Brain microvascular endothelial cell (primary cell): ENCODE measurements at regions not wholly inside any gene's neighbourhood (a gene's known extent, or its start where the extent isn't known, plus 50 kb on each side); places are given as distances from the start of the nearest gene placed in this dataset.

ENCODE experiments used
- DNase-seq: peaks from one replicate; pipeline ENCODE4 v3.0.0-alpha.2; 2020
- H3K27ac ChIP-seq: fragments of 250-450 bp; sonication (Bioruptor Pico); 2 replicates; pipeline ENCODE4 v1.5.1; 2020; ENCODE audit warnings: mild to moderate bottlenecking, moderate library complexity
- H3K27me3 ChIP-seq: fragments of 250-450 bp; sonication (Bioruptor Pico); replicated peaks from 2 replicates; pipeline ENCODE4 v1.5.1; 2020; ENCODE audit warnings: mild to moderate bottlenecking
- H3K36me3 ChIP-seq: fragments of 250-450 bp; sonication (Bioruptor Pico); replicated peaks from 2 replicates; pipeline ENCODE4 v1.5.1; 2020; ENCODE audit warnings: mild to moderate bottlenecking
- H3K4me3 ChIP-seq: 2 replicates; pipeline ENCODE4 v1.5.1; 2011; ENCODE audit warnings: low read depth, mild to moderate bottlenecking, control low read depth, low read length, moderate library complexity
- in situ Hi-C: cut with HindIII; loops from 2 replicates; pipeline ENCODE4 v1.10.0; 2017; ENCODE audit warnings: low sequenced_read_pairs, low pct_ligation_motif_present
- TF ChIP-seq, protein P1 (sequence below): IDR thresholded peaks from 2 replicates; pipeline ENCODE4 v1.5.1; 2011; ENCODE audit warnings: low read depth, mild to moderate bottlenecking, moderate library complexity, low read length, control low read depth, inconsistent platforms; ENCODE audit errors: missing control alignments

DNA sequence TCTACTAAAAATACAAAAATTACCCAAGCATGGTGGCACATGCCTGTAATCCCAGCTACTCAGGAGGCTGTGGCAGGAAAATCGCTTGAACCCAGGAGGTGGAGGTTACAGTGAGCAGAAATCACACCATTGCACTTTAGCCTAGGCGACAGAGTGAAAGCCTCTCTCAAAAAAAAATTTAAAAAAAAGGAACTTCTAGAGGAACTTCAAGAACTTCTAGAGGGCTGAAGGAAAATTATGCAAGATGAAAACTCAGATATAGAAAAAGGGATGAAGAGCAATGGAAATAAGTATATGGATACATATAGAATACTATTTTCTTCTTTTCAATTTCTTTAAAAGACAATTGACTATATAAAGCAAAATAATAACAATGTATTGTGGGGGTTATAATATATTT lies 51.2 kb upstream of the PRR5 start:
- DNase-seq, result no peak
- H3K27me3 ChIP-seq, result no peaks in the 10 kb centered on the region
- H3K4me3 ChIP-seq, result no peak overlapping the region
- no peak overlapping the region for H3K27ac ChIP-seq
- in situ Hi-C loops, result no loop called here
- no peaks in the 10 kb centered on the region for H3K36me3 ChIP-seq
- TF ChIP-seq, protein P1, sequence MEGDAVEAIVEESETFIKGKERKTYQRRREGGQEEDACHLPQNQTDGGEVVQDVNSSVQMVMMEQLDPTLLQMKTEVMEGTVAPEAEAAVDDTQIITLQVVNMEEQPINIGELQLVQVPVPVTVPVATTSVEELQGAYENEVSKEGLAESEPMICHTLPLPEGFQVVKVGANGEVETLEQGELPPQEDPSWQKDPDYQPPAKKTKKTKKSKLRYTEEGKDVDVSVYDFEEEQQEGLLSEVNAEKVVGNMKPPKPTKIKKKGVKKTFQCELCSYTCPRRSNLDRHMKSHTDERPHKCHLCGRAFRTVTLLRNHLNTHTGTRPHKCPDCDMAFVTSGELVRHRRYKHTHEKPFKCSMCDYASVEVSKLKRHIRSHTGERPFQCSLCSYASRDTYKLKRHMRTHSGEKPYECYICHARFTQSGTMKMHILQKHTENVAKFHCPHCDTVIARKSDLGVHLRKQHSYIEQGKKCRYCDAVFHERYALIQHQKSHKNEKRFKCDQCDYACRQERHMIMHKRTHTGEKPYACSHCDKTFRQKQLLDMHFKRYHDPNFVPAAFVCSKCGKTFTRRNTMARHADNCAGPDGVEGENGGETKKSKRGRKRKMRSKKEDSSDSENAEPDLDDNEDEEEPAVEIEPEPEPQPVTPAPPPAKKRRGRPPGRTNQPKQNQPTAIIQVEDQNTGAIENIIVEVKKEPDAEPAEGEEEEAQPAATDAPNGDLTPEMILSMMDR, result no peak

DNA sequence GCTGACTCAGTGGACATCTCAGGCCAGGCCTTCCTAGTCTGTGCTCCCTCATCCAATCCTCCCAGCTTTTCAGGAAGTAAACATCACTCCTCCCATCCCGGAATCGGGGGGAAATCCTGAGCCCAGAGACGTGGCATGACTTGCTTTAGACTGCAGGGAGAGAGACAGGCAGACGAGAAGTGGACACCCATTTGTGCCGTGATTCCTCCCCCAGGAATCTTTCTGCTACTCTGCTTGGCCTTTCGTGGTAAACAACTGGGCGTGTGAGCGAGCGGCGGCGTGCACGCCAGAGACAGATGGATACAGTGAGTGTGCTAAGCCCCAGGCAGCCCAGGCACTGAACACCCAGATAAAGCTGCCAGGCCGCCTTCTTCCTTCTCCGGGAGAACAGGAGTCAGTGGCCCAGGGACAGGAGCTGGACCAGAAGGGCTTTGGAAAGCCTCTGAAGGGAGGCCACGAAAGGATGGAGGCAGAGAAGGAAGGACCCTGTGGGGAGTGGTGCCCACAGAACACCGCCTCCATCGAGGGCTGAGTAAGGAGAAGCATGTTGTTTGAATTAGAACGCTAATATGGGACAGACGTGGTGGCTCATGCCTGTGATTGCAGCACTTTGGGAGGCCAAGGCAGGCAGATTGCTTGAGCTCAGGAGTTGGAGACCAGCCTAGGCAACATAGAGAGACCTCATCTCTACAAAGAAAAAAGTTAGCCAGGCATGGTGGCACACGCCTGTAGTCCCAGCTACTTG lies 53.0 kb upstream of the PRR5 start:
- in situ Hi-C loops, result no loop called here
- H3K4me3 ChIP-seq, result no peak overlapping the region
- H3K27me3 ChIP-seq, result peaks cover 3% of the 10 kb centered on the region
- TF ChIP-seq, protein P1, result no peak
- no peaks in the 10 kb centered on the region for H3K36me3 ChIP-seq
- DNase-seq, result peak; percentile 6
- no peak overlapping the region for H3K27ac ChIP-seq

DNA sequence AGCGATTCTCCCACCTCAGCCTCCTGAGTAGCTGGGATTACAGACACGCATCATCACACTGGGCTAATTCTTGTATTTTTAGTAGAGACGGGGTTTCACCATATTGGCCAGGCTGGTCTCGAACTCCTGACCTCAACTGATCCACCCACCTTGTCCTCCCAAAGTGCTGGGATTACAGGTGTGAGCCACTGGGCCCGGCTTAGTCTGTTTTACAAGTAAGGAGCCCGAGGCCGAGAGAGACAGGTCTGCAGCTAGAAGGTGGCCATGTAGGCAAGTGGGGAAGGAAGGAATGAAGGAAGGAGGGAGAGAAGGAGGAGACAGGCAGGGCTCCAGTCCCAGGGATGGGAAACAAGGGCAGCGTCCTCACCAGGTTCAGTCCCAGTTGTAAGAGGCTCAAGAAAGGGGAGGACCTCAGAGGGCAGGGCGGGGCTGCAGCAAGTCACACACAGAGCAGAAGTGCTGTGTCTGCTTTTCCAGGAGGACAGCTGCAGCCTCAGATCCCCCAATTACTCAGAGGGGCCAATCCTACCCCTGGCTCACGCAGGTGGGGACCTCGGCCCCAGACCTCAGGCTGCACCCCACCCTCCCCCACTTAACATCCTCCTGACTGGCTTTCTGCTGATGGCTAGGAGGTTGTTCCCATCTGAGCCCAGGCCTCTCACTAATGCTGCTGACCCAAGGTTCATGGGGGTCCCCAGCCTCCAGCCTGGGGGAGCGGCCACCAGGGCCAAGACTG lies 53.8 kb upstream of the PRR5 start:
- Histone ChIP-seq H3K36me3 (no peaks in the 10 kb centered on the region), H3K27me3 (peaks cover 3% of the 10 kb centered on the region), H3K4me3 (no peak overlapping the region), H3K27ac (no peak overlapping the region)
- TF ChIP-seq, protein P1, result no peak
- in situ Hi-C loops, result no loop called here
- no peak for DNase-seq

DNA sequence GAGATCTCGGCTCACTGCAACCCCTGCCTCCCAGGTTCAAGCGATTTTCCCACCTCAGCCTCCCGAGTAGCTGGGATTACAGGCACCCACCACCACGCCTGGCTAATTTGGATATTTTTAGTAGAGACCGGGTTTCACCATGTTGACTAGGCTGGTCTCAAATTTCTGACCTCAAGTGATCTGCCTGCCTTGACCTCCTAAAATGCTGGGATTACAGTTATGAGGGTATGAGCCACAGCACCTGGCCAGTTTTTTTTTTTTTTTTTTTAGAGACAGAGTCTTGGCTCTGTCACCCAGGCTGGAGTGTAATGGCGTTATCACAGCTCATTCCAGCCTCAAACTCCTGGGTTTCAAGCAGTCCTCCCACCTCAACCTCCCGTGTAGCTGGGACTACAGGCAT lies 54.9 kb upstream of the PRR5 start:
- Histone ChIP-seq H3K36me3 (no peaks in the 10 kb centered on the region), H3K4me3 (no peak overlapping the region), H3K27me3 (peaks cover 3% of the 10 kb centered on the region), H3K27ac (no peak overlapping the region)
- TF ChIP-seq, protein P1, result no peak
- in situ Hi-C loops, result no loop called here
- no peak for DNase-seq

DNA sequence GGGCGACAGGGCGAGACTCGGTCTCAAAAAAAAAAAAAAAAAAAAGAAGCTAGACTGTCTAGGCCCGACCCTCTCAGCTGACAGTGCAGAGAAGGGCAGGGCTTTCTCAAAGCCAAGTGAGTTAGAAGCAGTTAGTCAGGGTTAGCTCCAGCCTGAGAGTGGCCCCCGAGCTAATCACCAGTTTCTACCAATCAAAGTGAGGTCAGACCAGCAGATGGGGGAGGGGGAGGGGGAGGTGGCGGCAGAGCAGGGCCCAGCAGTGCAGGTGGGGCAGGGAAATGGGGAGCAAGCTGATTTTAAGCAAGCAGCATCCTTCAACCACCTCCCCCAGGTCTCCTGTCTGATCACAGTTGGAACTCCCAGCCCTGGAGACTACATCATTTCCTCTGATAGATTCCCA lies 55.3 kb upstream of the PRR5 start:
- no peak overlapping the region for H3K4me3 ChIP-seq
- TF ChIP-seq, protein P1, result no peak
- no peak overlapping the region for H3K27ac ChIP-seq
- peaks cover 3% of the 10 kb centered on the region for H3K27me3 ChIP-seq
- in situ Hi-C loops, result no loop called here
- no peak for DNase-seq
- H3K36me3 ChIP-seq, result no peaks in the 10 kb centered on the region
